HepG2 (cell line): ENCODE measurements at regions not wholly inside any gene's neighbourhood (a gene's known extent, or its start where the extent isn't known, plus 50 kb on each side); places are given as distances from the start of the nearest gene placed in this dataset.

Source experiments
- ATAC-seq: fragments of 200-7000 bp; cut with Tn5 transposase; 3 replicates; pipeline ENCODE4 v1.9.1; 2020; ENCODE audit warnings: mild to moderate bottlenecking, moderate library complexity
- BruUV-seq: library from RNA; stranded (reverse); fragments of 400-500 nt; replicated peaks from 2 replicates; lab custom pipeline; 2021; lab: Mats Ljungman, UMichigan
- CTCF ChIA-PET: fragments of 300-600 bp; formaldehyde crosslinking; extraction: SDS; loops from one replicate; lab custom pipeline; 2021; ENCODE audit warnings: low total read pairs, inconsistent platforms, low intra/inter-chr PET ratio; lab: Yijun Ruan, JAX
- POLR2A ChIA-PET: fragments of 350-600 bp; sonication (Branson Sonifier 250); formaldehyde crosslinking; loops from one replicate; lab custom pipeline; 2020; ENCODE audit warnings: antibody characterized with exemption, inconsistent platforms; lab: Yijun Ruan, JAX
- DNase-seq: peaks from one replicate; pipeline ENCODE4 v3.0.0-alpha.2; 2015; ENCODE audit warnings: low spot score
- FAIRE-seq: peaks from 3 replicates; lab custom pipeline; 2011; peaks lifted over from hg19 to GRCh38; lab: Jason Lieb, UNC
- H2AFZ ChIP-seq: one replicate; pipeline ENCODE4 v1.6.1; 2011; ENCODE audit warnings: low read length, inconsistent platforms
- H3K27ac ChIP-seq: fragments of 300-600 bp; 3 replicates; pipeline ENCODE4 v1.8.0; 2011; ENCODE audit warnings: mixed run types, mild to moderate bottlenecking, mixed read lengths, low read length, inconsistent platforms; ENCODE audit not compliant: insufficient read depth; ENCODE audit errors: extremely low read length
- H3K27me3 ChIP-seq, 2 experiments: fragments of 200-600 bp in 1 of 2; 2 replicates in 1 of 2; 3 replicates in 1 of 2; pipeline versions ENCODE4 v1.6.0 to v1.8.0; 2011; ENCODE audit warnings: low read length in 2 of 2, mild to moderate bottlenecking in 2 of 2, moderate library complexity in 2 of 2, inconsistent platforms in 1 of 2; ENCODE audit not compliant: insufficient read depth in 2 of 2, control insufficient read depth in 1 of 2
- H3K36me3 ChIP-seq, 2 experiments: fragments of 200-600 bp in 1 of 2; replicated peaks in 1 of 2; 2 replicates in 1 of 2; 3 replicates in 1 of 2; pipeline versions ENCODE4 v1.5.1 to v1.8.0; 2011; ENCODE audit warnings: low read length in 2 of 2, inconsistent platforms in 1 of 2; ENCODE audit not compliant: insufficient read depth in 2 of 2, control insufficient read depth in 1 of 2
- H3K4me1 ChIP-seq: 2 replicates; pipeline ENCODE4 v1.5.1; 2012; ENCODE audit warnings: low read length, inconsistent platforms; ENCODE audit not compliant: insufficient read depth
- H3K4me2 ChIP-seq: 2 replicates; pipeline ENCODE4 v1.6.0; 2011; ENCODE audit warnings: low read depth, low read length, inconsistent platforms
- H3K4me3 ChIP-seq, 3 experiments: fragments of 200-600 bp in 1 of 3; sonication (generic), shearing (Covaris generic) in 1 of 3; replicated peaks in 1 of 3; 2 replicates each; pipeline ENCODE4 v1.5.1; 2011 to 2016; ENCODE audit warnings: low read length in 3 of 3, inconsistent platforms in 2 of 3, low read depth in 2 of 3, mild to moderate bottlenecking in 2 of 3, control low read depth in 1 of 3, mixed read lengths in 1 of 3; ENCODE audit not compliant: insufficient read depth in 1 of 3
- H3K79me2 ChIP-seq: one replicate; pipeline ENCODE4 v1.6.1; 2011; ENCODE audit warnings: low read length, inconsistent platforms; ENCODE audit not compliant: insufficient read depth
- H3K9ac ChIP-seq: 2 replicates; pipeline ENCODE4 v1.6.0; 2011; ENCODE audit warnings: mild to moderate bottlenecking, low read depth, low read length, inconsistent platforms; ENCODE audit not compliant: insufficient read depth
- H3K9me3 ChIP-seq: 2 replicates; pipeline ENCODE4 v1.5.1; 2012; ENCODE audit warnings: mild to moderate bottlenecking, low read length
- H4K20me1 ChIP-seq: 2 replicates; pipeline ENCODE4 v1.6.0; 2011; ENCODE audit warnings: inconsistent platforms, mild to moderate bottlenecking, low read length, moderate library complexity; ENCODE audit not compliant: insufficient read depth
- CBX1 ChIP-seq: IDR thresholded peaks from one replicate; pipeline ENCODE4 v1.6.1; 2016; ENCODE audit warnings: antibody characterized with exemption, low read depth
- CC2D1A ChIP-seq: sonication (generic); formaldehyde crosslinking; IDR thresholded peaks from 2 replicates; pipeline ENCODE4 v1.8.1; 2023; ENCODE audit warnings: mild to moderate bottlenecking, missing genetic modification reagents
- GATA4 ChIP-seq: sonication (generic); IDR thresholded peaks from 2 replicates; pipeline ENCODE4 v1.6.1; 2016; ENCODE audit warnings: antibody characterized with exemption, low read depth, borderline replicate concordance
- HNF1A ChIP-seq, 2 experiments: sonication (generic) in 1 of 2; formaldehyde crosslinking in 1 of 2; IDR thresholded peaks; 2 replicates each; pipeline versions ENCODE4 v1.4.0 to v1.6.1; 2016 to 2020; ENCODE audit warnings: borderline replicate concordance in 1 of 2, low read depth in 1 of 2, mild to moderate bottlenecking in 1 of 2, missing genetic modification reagents in 1 of 2
- MIER2 ChIP-seq: IDR thresholded peaks from 2 replicates; pipeline ENCODE4 v1.6.1; 2016; ENCODE audit warnings: missing biosample characterization, missing genetic modification reagents
- NRL ChIP-seq: sonication (generic); formaldehyde crosslinking; IDR thresholded peaks from 2 replicates; pipeline ENCODE4 v1.5.0; 2020; ENCODE audit warnings: missing genetic modification reagents, mild to moderate bottlenecking, moderate library complexity, borderline replicate concordance
- SUZ12 ChIP-seq: fragments of 150-350 bp; IDR thresholded peaks from 2 replicates; pipeline ENCODE4 v1.6.1; 2014; ENCODE audit warnings: low read depth, low read length
- THAP9 ChIP-seq: sonication (generic); formaldehyde crosslinking; IDR thresholded peaks from 2 replicates; pipeline ENCODE4; 2020; ENCODE audit warnings: missing genetic modification reagents, mild to moderate bottlenecking, borderline replicate concordance
- ZNF329 ChIP-seq: sonication (generic); formaldehyde crosslinking; IDR thresholded peaks from 2 replicates; pipeline ENCODE4 v1.9.0; 2021; ENCODE audit warnings: low read depth, mild to moderate bottlenecking, missing genetic modification reagents
- ZNF343 ChIP-seq: sonication (generic); formaldehyde crosslinking; IDR thresholded peaks from 2 replicates; pipeline ENCODE4 v1.4.0; 2020; ENCODE audit warnings: mild to moderate bottlenecking, missing genetic modification reagents
- ZNF883 ChIP-seq: sonication (generic); formaldehyde crosslinking; IDR thresholded peaks from 2 replicates; pipeline ENCODE4 v1.5.1; 2020; ENCODE audit warnings: mild to moderate bottlenecking, missing genetic modification reagents; ENCODE audit errors: not compliant biosample characterization
- WGBS: methylation state at CpG from one replicate; pipeline ENCODE4 v1.1.6; 2017; ENCODE audit warnings: low lambda C conversion rate; 5-methylcytosine and 5-hydroxymethylcytosine counted together
- in situ Hi-C: cut with HindIII; loops from 2 replicates; pipeline ENCODE4 v1.10.0; 2017; ENCODE audit warnings: low pct_unique_long_range_greater_than_20kb; ENCODE audit not compliant: extremely low pct_ligation_motif_present
- intact Hi-C: fragments of 100-400 bp; cut with micrococcal nuclease; formaldehyde crosslinking; loops from one replicate; pipeline ENCODE4 v1.10.0; 2022; ENCODE audit not compliant: unreplicated experiment
- TF ChIP-seq, protein P1 (sequence below): IDR thresholded peaks from 2 replicates; pipeline ENCODE4 v1.6.1; 2012; ENCODE audit warnings: low read length, improper control_type of control experiment

DNA sequence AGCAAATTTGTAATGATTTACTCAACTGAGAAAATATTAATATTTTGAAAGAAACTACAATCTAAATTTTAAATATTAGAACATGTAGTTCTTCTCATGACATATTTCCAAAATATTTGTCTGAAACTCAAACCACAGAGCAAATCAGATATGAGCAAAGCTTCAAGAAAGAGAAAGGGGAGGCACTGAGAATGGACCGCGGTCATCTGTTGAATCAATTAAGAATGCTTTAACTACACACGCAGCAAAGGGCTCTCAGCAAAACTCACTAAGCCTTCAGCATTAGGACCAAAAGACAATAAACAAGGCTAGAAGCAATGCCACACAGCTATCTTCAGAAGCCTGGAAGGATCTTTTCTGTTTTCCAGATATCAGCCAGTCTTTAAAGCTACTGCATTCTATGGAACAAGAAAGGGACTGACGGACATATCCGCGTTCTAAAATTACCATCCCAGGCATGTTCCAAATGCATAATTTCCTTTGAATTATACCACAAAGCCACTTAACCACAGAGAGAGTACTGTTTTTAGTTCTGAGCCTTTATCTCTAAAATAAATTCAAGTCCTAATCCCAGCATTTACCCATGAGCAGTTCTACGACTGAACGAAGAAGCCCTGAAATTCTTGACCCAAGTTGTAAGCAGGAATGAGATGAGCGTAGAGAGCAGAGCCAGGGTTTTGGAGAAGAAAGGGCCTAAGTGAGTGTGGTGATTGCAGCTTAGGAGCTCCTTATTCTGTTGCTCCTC lies 513.5 kb downstream of the AGTPBP1 start (continued):
- no peak for TF ChIP-seq GATA4

DNA sequence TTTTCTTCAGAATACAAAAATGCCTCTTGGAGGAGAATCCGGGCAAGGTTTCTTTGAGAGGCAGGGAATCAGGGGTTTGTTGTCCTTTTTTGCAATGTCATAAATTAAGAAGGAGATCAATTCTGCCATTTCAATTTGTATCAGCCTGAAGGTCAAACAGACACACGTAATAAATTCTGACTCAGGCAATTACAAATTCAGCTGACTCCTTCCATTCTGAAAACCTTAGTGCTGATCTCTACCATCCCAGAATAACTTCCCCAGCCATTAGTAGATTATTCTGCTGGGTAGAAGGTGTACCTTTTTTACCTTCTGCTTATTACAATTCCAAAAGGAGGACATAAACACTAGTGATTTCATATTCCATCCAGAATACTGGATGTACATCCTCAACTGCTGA lies 516.6 kb downstream of the AGTPBP1 start:
- Histone ChIP-seq H3K27ac (no peak overlapping the region), H3K79me2 (no peaks in the 10 kb centered on the region), H3K4me2 (no peak overlapping the region), H3K9me3 (no peaks in the 10 kb centered on the region), H4K20me1 (no peaks in the 10 kb centered on the region), H3K4me3 (no peak overlapping the region), H3K9ac (no peak overlapping the region), H2AFZ (no peak overlapping the region), H3K36me3 (no peaks in the 10 kb centered on the region), H3K27me3 (peaks cover 0 to 4% of the 10 kb centered on the region in 2 experiments; a peak in 1 of 5 replicates), H3K4me1 (no peaks in the 10 kb centered on the region)
- intact Hi-C loops = no loop called here
- CTCF ChIA-PET = no interaction called here
- in situ Hi-C loops = no loop called here
- WGBS = 3% methylated on average over 2 of the region's 2 CpGs
- BruUV-seq = no TSS peak
- ATAC-seq (no peak), FAIRE-seq (no peak), DNase-seq (no peak)
- POLR2A ChIA-PET = no interaction called here
- TF ChIP-seq CC2D1A (CRISPR knock-in tag) = no peak
- no peak for TF ChIP-seq HNF1A (IDR thresholded peaks at IDR 0.05; ENCODE audit: low read depth)
- TF ChIP-seq HNF1A (CRISPR knock-in tag; IDR thresholded peaks at IDR 0.05; ENCODE audit: borderline replicate concordance) = no peak
- TF ChIP-seq CBX1 = no peak
- no peak for TF ChIP-seq SUZ12
- no peak for TF ChIP-seq ZNF883 (CRISPR knock-in tag)
- TF ChIP-seq MIER2 (CRISPR knock-in tag) = no peak
- no peak for TF ChIP-seq NRL (CRISPR knock-in tag)
- TF ChIP-seq THAP9 (CRISPR knock-in tag) = no peak
- no peak for TF ChIP-seq ZNF343 (CRISPR knock-in tag)
- TF ChIP-seq, protein P1, sequence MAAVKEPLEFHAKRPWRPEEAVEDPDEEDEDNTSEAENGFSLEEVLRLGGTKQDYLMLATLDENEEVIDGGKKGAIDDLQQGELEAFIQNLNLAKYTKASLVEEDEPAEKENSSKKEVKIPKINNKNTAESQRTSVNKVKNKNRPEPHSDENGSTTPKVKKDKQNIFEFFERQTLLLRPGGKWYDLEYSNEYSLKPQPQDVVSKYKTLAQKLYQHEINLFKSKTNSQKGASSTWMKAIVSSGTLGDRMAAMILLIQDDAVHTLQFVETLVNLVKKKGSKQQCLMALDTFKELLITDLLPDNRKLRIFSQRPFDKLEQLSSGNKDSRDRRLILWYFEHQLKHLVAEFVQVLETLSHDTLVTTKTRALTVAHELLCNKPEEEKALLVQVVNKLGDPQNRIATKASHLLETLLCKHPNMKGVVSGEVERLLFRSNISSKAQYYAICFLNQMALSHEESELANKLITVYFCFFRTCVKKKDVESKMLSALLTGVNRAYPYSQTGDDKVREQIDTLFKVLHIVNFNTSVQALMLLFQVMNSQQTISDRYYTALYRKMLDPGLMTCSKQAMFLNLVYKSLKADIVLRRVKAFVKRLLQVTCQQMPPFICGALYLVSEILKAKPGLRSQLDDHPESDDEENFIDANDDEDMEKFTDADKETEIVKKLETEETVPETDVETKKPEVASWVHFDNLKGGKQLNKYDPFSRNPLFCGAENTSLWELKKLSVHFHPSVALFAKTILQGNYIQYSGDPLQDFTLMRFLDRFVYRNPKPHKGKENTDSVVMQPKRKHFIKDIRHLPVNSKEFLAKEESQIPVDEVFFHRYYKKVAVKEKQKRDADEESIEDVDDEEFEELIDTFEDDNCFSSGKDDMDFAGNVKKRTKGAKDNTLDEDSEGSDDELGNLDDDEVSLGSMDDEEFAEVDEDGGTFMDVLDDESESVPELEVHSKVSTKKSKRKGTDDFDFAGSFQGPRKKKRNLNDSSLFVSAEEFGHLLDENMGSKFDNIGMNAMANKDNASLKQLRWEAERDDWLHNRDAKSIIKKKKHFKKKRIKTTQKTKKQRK = no peak
- TF ChIP-seq ZNF329 (CRISPR knock-in tag) = no peak
